ENCODE measurements at regions not wholly inside any gene's neighbourhood (a gene's known extent, or its start where the extent isn't known, plus 50 kb on each side); places are given as distances from the start of the nearest gene placed in this dataset.

GRCh38 chr12:19038209-19038608 is 91.3 kb upstream of the PLEKHA5 start:
- ATAC-seq (ENCODE audit: low read depth), result no peak
- no peak overlapping the region for H4K5ac ChIP-seq (ENCODE audit: low read depth, low read length)

More at GRCh38 chr12:19038209-19038608, 91.3 kb upstream of the PLEKHA5 start:
- Histone ChIP-seq H3K27me3 (ENCODE audit: control insufficient read depth, insufficient read depth, low read length) (no peaks in the 10 kb centered on the region), H4K20me1 (ENCODE audit: insufficient read depth, low read length) (no peaks in the 10 kb centered on the region), H3K23ac (ENCODE audit: low read depth, low read length) (no peak overlapping the region), H3K56ac (ENCODE audit: extremely low read depth, insufficient read depth, low read length) (no peak overlapping the region), H2BK120ac (ENCODE audit: low read depth, low read length) (no peak overlapping the region), H2BK5ac (ENCODE audit: low read depth, low read length, poor library complexity, severe bottlenecking) (no peak overlapping the region), H3K9me1 (ENCODE audit: insufficient read depth, low read length) (no peaks in the 10 kb centered on the region), H2AK5ac (ENCODE audit: low read depth, low read length) (no peak overlapping the region), H2AFZ (replicated peaks; ENCODE audit: low read length, poor library complexity) (peak overlapping the region; percentile 35), H4K8ac (ENCODE audit: low read depth in 2 of 2, low read length in 2 of 2) (no peak overlapping the region), H3K9me3 (ENCODE audit: control insufficient read depth, insufficient read depth, low read length) (no peaks in the 10 kb centered on the region), H2BK15ac (ENCODE audit: low read depth, low read length) (no peak overlapping the region), H3K4me2 (ENCODE audit: low read depth, low read length) (no peak overlapping the region), H3K4me1 (ENCODE audit: control insufficient read depth, insufficient read depth, low read length) (no peaks in the 10 kb centered on the region; the same call in 1 of the 2 replicates), H2AK9ac (replicated peaks; ENCODE audit: low read depth, low read length, poor library complexity) (peak overlapping the region; percentile 79), H3K79me1 (ENCODE audit: low read depth in 1 of 2, low read length in 2 of 2) (no peaks in the 10 kb centered on the region), H3K36me3 (ENCODE audit: control insufficient read depth, insufficient read depth, low read length) (no peaks in the 10 kb centered on the region), H3K18ac (ENCODE audit: low read depth, low read length) (no peak overlapping the region), H3K14ac (replicated peaks; ENCODE audit: low read depth, low read length) (peak overlapping the region; percentile 2; the same call in 1 of the 2 replicates), H2BK20ac (ENCODE audit: low read depth, low read length) (no peak overlapping the region), H4K91ac (ENCODE audit: insufficient read depth, low read depth, low read length) (no peak overlapping the region), H3K4me3 (ENCODE audit: insufficient read depth, low read depth, low read length) (no peak overlapping the region), H3K27ac (ENCODE audit: insufficient read depth, low read length) (no peak overlapping the region), H3K4ac (ENCODE audit: low read depth, low read length) (no peak overlapping the region), H3K9ac (ENCODE audit: low read depth, low read length) (no peak overlapping the region)
- intact Hi-C loops (cut with micrococcal nuclease) (no loop called here), in situ Hi-C loops (cut with MboI; ENCODE audit: low sequenced_read_pairs) (no loop called here), dilution Hi-C loops (cut with HindIII; ENCODE audit: low sequenced_read_pairs, unreplicated experiment) (no loop called here)
- DNase-seq, result no peak
- ChIA-PET CTCF (no interaction called here), POLR2A (ENCODE audit: unreplicated experiment) (no interaction called here)
- 65% methylated on average over 5 of the region's 6 CpGs; no CpG with 5 or more reads in 1 of the 2 experiments for WGBS, 2 experiments (ENCODE audit: extremely low coverage in 2 of 2, insufficient read length in 1 of 2)
- no TSS peak for BruUV-seq (replicated peaks)
- TF ChIP-seq RCOR1 (IDR thresholded peaks at IDR 0.05; ENCODE audit: insufficient replicate concordance, low read length) (no peak), SMC3 (IDR thresholded peaks at IDR 0.05; ENCODE audit: low read depth, low read length) (no peak), MXI1 (IDR thresholded peaks at IDR 0.05; ENCODE audit: borderline replicate concordance, low read depth, low read length) (no peak), CEBPB (IDR thresholded peaks at IDR 0.05; ENCODE audit: low read depth, low read length) (no peak), USF2 (IDR thresholded peaks at IDR 0.05; ENCODE audit: low read depth, low read length) (no peak), RAD21 (IDR thresholded peaks at IDR 0.05; ENCODE audit: low read length) (no peak), CTCF (conservative IDR thresholded peaks at IDR 0.05; ENCODE audit: low read depth, low read length) (no peak), MAFK (IDR thresholded peaks at IDR 0.05; ENCODE audit: low read depth, low read length) (no peak), ELK1 (IDR thresholded peaks at IDR 0.05; ENCODE audit: borderline replicate concordance, low read depth, low read length) (no peak), BHLHE40 (IDR thresholded peaks at IDR 0.05; ENCODE audit: low read depth, low read length) (no peak), POLR2A (IDR thresholded peaks at IDR 0.05; ENCODE audit: low read depth, low read length) (no peak), NFE2L2 (IDR thresholded peaks at IDR 0.05; ENCODE audit: low read depth, low read length) (no peak), MAZ (IDR thresholded peaks at IDR 0.05; ENCODE audit: borderline replicate concordance, low read depth, low read length) (no peak), CHD1 (IDR thresholded peaks at IDR 0.05; ENCODE audit: low read depth, low read length) (no peak), RFX5 (IDR thresholded peaks at IDR 0.05; ENCODE audit: low read depth, low read length) (no peak), FOS (IDR thresholded peaks at IDR 0.05; ENCODE audit: low read depth, low read length) (no peak)

Data from IMR-90 (cell line).